UCSD-AML1 (cell line): ENCODE measurements at regions not wholly inside any gene's neighbourhood (a gene's known extent, or its start where the extent isn't known, plus 50 kb on each side); places are given as distances from the start of the nearest gene placed in this dataset.
"Not testable (repeated sequence)": the region's sequence is repeated elsewhere in the genome, so short reads cannot be mapped to it uniquely, and the experiment has no call there.

Source experiments
- DNase-seq: peaks from one replicate; lab custom pipeline; 2025; ENCODE audit not compliant: unreplicated experiment; lab: John Stamatoyannopoulos, UW

- DNase-seq, result no peak
Measured at GRCh38 chrX:13428053-13428786, 108.4 kb upstream of the ATXN3L start.

GRCh38 chrX:13427441-13428052 is 107.7 kb upstream of the ATXN3L start:
- no peak for DNase-seq

- no peak for DNase-seq
Measured at GRCh38 chrX:13420545-13421183, 100.8 kb upstream of the ATXN3L start.

- DNase-seq, result no peak
Measured at GRCh38 chrX:13419918-13420317, 100.1 kb upstream of the ATXN3L start.

- DNase-seq, result no peak
Measured at GRCh38 chrX:13419276-13419675, 99.4 kb upstream of the ATXN3L start.

GRCh38 chrX:13418126-13419097 is 98.6 kb upstream of the ATXN3L start:
- no peak for DNase-seq

GRCh38 chrX:13415509-13415908 is 95.7 kb upstream of the ATXN3L start:
- DNase-seq, result no peak

GRCh38 chrX:13414006-13414647 is 94.3 kb upstream of the ATXN3L start:
- DNase-seq, result no peak

- DNase-seq, result no peak
Measured at GRCh38 chrX:13412208-13412600, 92.4 kb upstream of the ATXN3L start.

GRCh38 chrX:13411496-13412207 is 91.8 kb upstream of the ATXN3L start:
- no peak for DNase-seq

- DNase-seq, result not testable (repeated sequence)
Measured at GRCh38 chrX:13408599-13408998, 88.7 kb upstream of the ATXN3L start.

GRCh38 chrX:13404777-13405176 is 84.9 kb upstream of the ATXN3L start:
- not testable (repeated sequence) for DNase-seq

GRCh38 chrX:13404364-13404763 is 84.5 kb upstream of the ATXN3L start:
- no peak for DNase-seq

- no peak for DNase-seq
Measured at GRCh38 chrX:13401724-13402123, 81.9 kb upstream of the ATXN3L start.

GRCh38 chrX:13398839-13399238 is 79.0 kb upstream of the ATXN3L start:
- DNase-seq, result no peak

GRCh38 chrX:13397878-13398818 is 78.3 kb upstream of the ATXN3L start:
- no peak for DNase-seq

- DNase-seq, result no peak
Measured at GRCh38 chrX:13396924-13397323, 77.1 kb upstream of the ATXN3L start.

GRCh38 chrX:13389501-13389900 is 69.6 kb upstream of the ATXN3L start:
- DNase-seq, result no peak
